Cardiac fibroblast (primary cell): ENCODE measurements at regions not wholly inside any gene's neighbourhood (a gene's known extent, or its start where the extent isn't known, plus 50 kb on each side); places are given as distances from the start of the nearest gene placed in this dataset.
"Not testable (repeated sequence)": the region's sequence is repeated elsewhere in the genome, so short reads cannot be mapped to it uniquely, and the experiment has no call there.

Source experiments
- DNase-seq, 2 donors: peaks; one replicate each; pipeline versions ENCODE4 v3.0.0 to v3.0.0-alpha.2; 2010; ENCODE audit warnings: low read depth in 2 of 2
- H3K4me3 ChIP-seq, 2 donors: replicated peaks in 1 of 2; 1 replicate in 1 of 2; 2 replicates in 1 of 2; pipeline ENCODE4 v1.5.1; 2011; ENCODE audit warnings: low read depth in 2 of 2, low read length in 2 of 2, mild to moderate bottlenecking in 2 of 2, moderate library complexity in 1 of 2
- CTCF ChIP-seq: IDR thresholded peaks from one replicate; pipeline ENCODE4 v1.5.1; 2011; ENCODE audit warnings: low read depth, mild to moderate bottlenecking, low read length, inconsistent platforms

- no peak for TF ChIP-seq CTCF
- peak; percentile 73 to 77 for DNase-seq
- no peak overlapping the region for H3K4me3 ChIP-seq
Observed at GRCh38 chr5:96172436-96172835, 210.8 kb upstream of the ELL2 start.

- not testable (repeated sequence) for DNase-seq, H3K4me3 ChIP-seq
Observed at GRCh38 chr5:96171973-96172372, 210.3 kb upstream of the ELL2 start.

- H3K4me3 ChIP-seq, DNase-seq: not testable (repeated sequence)
Observed at GRCh38 chr5:96170481-96171125, 209.0 kb upstream of the ELL2 start.

GRCh38 chr5:96168833-96169232 is 207.2 kb upstream of the ELL2 start:
- not testable (repeated sequence) for DNase-seq, H3K4me3 ChIP-seq

- H3K4me3 ChIP-seq: no peak overlapping the region
- no peak for DNase-seq
- no peak for TF ChIP-seq CTCF
Observed at GRCh38 chr5:96159043-96159442, 197.4 kb upstream of the ELL2 start.

- DNase-seq: no peak
- no peak for TF ChIP-seq CTCF
- H3K4me3 ChIP-seq: no peak overlapping the region
Observed at GRCh38 chr5:96157841-96158291, 196.2 kb upstream of the ELL2 start.

GRCh38 chr5:96157077-96157780 is 195.6 kb upstream of the ELL2 start:
- TF ChIP-seq CTCF: no peak
- no peak overlapping the region for H3K4me3 ChIP-seq
- no peak for DNase-seq

- TF ChIP-seq CTCF: no peak
- H3K4me3 ChIP-seq: no peak overlapping the region
- DNase-seq: no peak
Observed at GRCh38 chr5:96155147-96155546, 193.5 kb upstream of the ELL2 start.
